ENCODE measurements at regions not wholly inside any gene's neighbourhood (a gene's known extent, or its start where the extent isn't known, plus 50 kb on each side); places are given as distances from the start of the nearest gene placed in this dataset.

- peaks cover 0 to 2% of the 10 kb centered on the region in 2 experiments for H3K27me3 ChIP-seq (ENCODE audit: control insufficient read depth in 2 of 2, insufficient read depth in 2 of 2, low read length in 2 of 2)
- intact Hi-C loops (cut with micrococcal nuclease) (no loop called here), dilution Hi-C loops (cut with MboI; ENCODE audit: extremely low pct_ligation_motif_present, low sequenced_read_pairs) (no loop called here)
- H3K36me3 ChIP-seq (ENCODE audit: control insufficient read depth in 2 of 2, extremely low read depth in 1 of 2, insufficient read depth in 2 of 2, low read length in 2 of 2), result no peaks in the 10 kb centered on the region
- H3K79me2 ChIP-seq (ENCODE audit: control insufficient read depth, insufficient read depth, low read length), result no peaks in the 10 kb centered on the region
- H3K9me1 ChIP-seq (replicated peaks; ENCODE audit: control insufficient read depth, extremely low read depth, insufficient read depth, low read length), result no peaks in the 10 kb centered on the region
- H3K4me1 ChIP-seq (ENCODE audit: control insufficient read depth, extremely low read depth, insufficient read depth, low read length), result no peaks in the 10 kb centered on the region
- no peaks in the 10 kb centered on the region for H3K9me3 ChIP-seq (replicated peaks; ENCODE audit: control insufficient read depth, insufficient read depth, low read length)
- ChIA-PET POLR2A (interaction anchor here (0.5 kb wide), 1 partner anchor 332 kb away, joined by 4 read pairs; no protein-coding TSS in a partner anchor), CTCF (interaction anchor here (1.0 to 1.4 kb wide), 2 partner anchors 75 to 539 kb away, joined by 3 to 5 read pairs; no protein-coding TSS in a partner anchor)
- no peaks in the 10 kb centered on the region for H4K20me1 ChIP-seq (replicated peaks; ENCODE audit: control insufficient read depth, extremely low read depth, insufficient read depth, low read length)
- TF ChIP-seq POLR2AphosphoS5 (IDR thresholded peaks at IDR 0.05; ENCODE audit: insufficient read depth, low read depth, low read length) (no peak), FOS (IDR thresholded peaks at IDR 0.05; ENCODE audit: borderline replicate concordance, insufficient read depth, low read length) (no peak), GATA2 (IDR thresholded peaks at IDR 0.05; ENCODE audit: insufficient read depth, insufficient read length, low read depth, low read length) (no peak), JUN (IDR thresholded peaks at IDR 0.05; ENCODE audit: borderline replicate concordance, insufficient read depth, insufficient read length, low read depth) (no peak), CTCF (IDR thresholded peaks at IDR 0.05; ENCODE audit: extremely low read depth in 1 of 2, insufficient read depth in 1 of 2, low read depth in 1 of 2, low read length in 2 of 2) (no peak), POLR2A (IDR thresholded peaks at IDR 0.05; ENCODE audit: low read depth, low read length) (no peak), MYC (IDR thresholded peaks at IDR 0.05; ENCODE audit: low read depth, low read length) (no peak), EZH2 (IDR thresholded peaks at IDR 0.05; ENCODE audit: borderline replicate concordance, low read depth, low read length, severe bottlenecking) (no peak)
- BruUV-seq (replicated peaks), result no TSS peak
- no peak overlapping the region for H2AFZ ChIP-seq (ENCODE audit: low read depth, low read length)
- no peak for FAIRE-seq
- H3K4me2 ChIP-seq (ENCODE audit: insufficient read depth, low read length), result no peak overlapping the region
- H3K4me3 ChIP-seq (replicated peaks in 1 of 3; ENCODE audit: insufficient read depth in 1 of 3, low read depth in 1 of 3, low read length in 3 of 3), result no peak overlapping the region
- DNase-seq (ENCODE audit: low read depth, low spot score), result no peak
- no peak overlapping the region for H3K27ac ChIP-seq (ENCODE audit: insufficient read depth, low read depth, low read length)
- no peak overlapping the region for H3K9ac ChIP-seq (replicated peaks; ENCODE audit: extremely low read depth, insufficient read depth, low read length)
Measured at GRCh38 chr14:71214241-71214640, 307.0 kb downstream of the PCNX1 start.
